Activated naive CD4-positive, alpha-beta T cell treated with anti-CD3 and anti-CD28 coated beads for 36 hours (primary cell): ENCODE measurements at regions not wholly inside any gene's neighbourhood (a gene's known extent, or its start where the extent isn't known, plus 50 kb on each side); places are given as distances from the start of the nearest gene placed in this dataset.

Source experiments
- CTCF ChIA-PET: fragments of 350-600 bp; sonication (Branson Sonifier 250); formaldehyde crosslinking; loops from one replicate; lab custom pipeline; 2021; ENCODE audit warnings: antibody characterized with exemption; lab: Charles Lee
- DNase-seq: peaks from one replicate; pipeline ENCODE4 v3.0.0-alpha.2; 2020
- H3K27ac Mint-ChIP-seq: one replicate; pipeline ENCODE4 v1.8.0; 2021; ENCODE audit warnings: mild to moderate bottlenecking, mixed read lengths
- H3K27me3 Mint-ChIP-seq: one replicate; pipeline ENCODE4 v1.8.0; 2021; ENCODE audit warnings: low read depth, mixed read lengths
- H3K36me3 Mint-ChIP-seq: one replicate; pipeline ENCODE4 v1.8.0; 2021; ENCODE audit warnings: low read depth, mixed read lengths
- H3K4me1 Mint-ChIP-seq: one replicate; pipeline ENCODE4 v1.8.0; 2021; ENCODE audit warnings: low read depth, mixed read lengths
- H3K4me3 Mint-ChIP-seq: one replicate; pipeline ENCODE4 v1.8.0; 2021; ENCODE audit warnings: mild to moderate bottlenecking, moderate library complexity, mixed read lengths
- H3K9me3 Mint-ChIP-seq: one replicate; pipeline ENCODE4 v1.8.0; 2021; ENCODE audit warnings: mixed read lengths
- intact Hi-C: fragments of 100-400 bp; cut with micrococcal nuclease; formaldehyde crosslinking; loops from one replicate; pipeline ENCODE4 v1.15.1; 2023

- Mint-ChIP-seq H3K9me3 (no peaks in the 10 kb centered on the region), H3K4me3 (no peak overlapping the region), H3K4me1 (no peaks in the 10 kb centered on the region), H3K36me3 (no peaks in the 10 kb centered on the region), H3K27ac (no peak overlapping the region), H3K27me3 (peaks cover 4% of the 10 kb centered on the region)
- intact Hi-C loops: no loop called here
- no peak for DNase-seq
- CTCF ChIA-PET: no interaction called here
These were observed 74.3 kb upstream of the SALL3 start for GRCh38 chr18:78905334-78905733.

GRCh38 chr18:78906066-78906465, 73.6 kb upstream of the SALL3 start:
- Mint-ChIP-seq H3K4me1 (no peaks in the 10 kb centered on the region), H3K27me3 (peaks cover 4% of the 10 kb centered on the region), H3K36me3 (no peaks in the 10 kb centered on the region), H3K9me3 (no peaks in the 10 kb centered on the region), H3K27ac (no peak overlapping the region), H3K4me3 (no peak overlapping the region)
- DNase-seq: no peak
- intact Hi-C loops: no loop called here
- CTCF ChIA-PET: no interaction called here

GRCh38 chr18:78908462-78909260, 71.0 kb upstream of the SALL3 start:
- Mint-ChIP-seq H3K4me1 (no peaks in the 10 kb centered on the region), H3K4me3 (no peak overlapping the region), H3K27ac (no peak overlapping the region), H3K9me3 (no peaks in the 10 kb centered on the region), H3K36me3 (no peaks in the 10 kb centered on the region), H3K27me3 (no peaks in the 10 kb centered on the region)
- DNase-seq: no peak
- CTCF ChIA-PET: interaction anchor here (0.8 kb wide), 1 partner anchor 9 kb away, joined by 3 read pairs; no protein-coding TSS in a partner anchor
- intact Hi-C loops: no loop called here

- no peak overlapping the region for H3K4me3 Mint-ChIP-seq
- intact Hi-C loops: no loop called here
- CTCF ChIA-PET: interaction anchor here (1.4 kb wide), 1 partner anchor 21 kb away, joined by 3 read pairs; no protein-coding TSS in a partner anchor
- no peaks in the 10 kb centered on the region for H3K4me1 Mint-ChIP-seq
- H3K27me3 Mint-ChIP-seq: peaks cover 3% of the 10 kb centered on the region
- no peaks in the 10 kb centered on the region for H3K9me3 Mint-ChIP-seq
- no peaks in the 10 kb centered on the region for H3K36me3 Mint-ChIP-seq
- no peak for DNase-seq
- H3K27ac Mint-ChIP-seq: no peak overlapping the region
These were observed 67.8 kb upstream of the SALL3 start for GRCh38 chr18:78911751-78912283.

- Mint-ChIP-seq H3K36me3 (no peaks in the 10 kb centered on the region), H3K27me3 (peaks cover 3% of the 10 kb centered on the region), H3K4me3 (no peak overlapping the region), H3K9me3 (peaks cover 3% of the 10 kb centered on the region), H3K4me1 (no peaks in the 10 kb centered on the region), H3K27ac (no peak overlapping the region)
- intact Hi-C loops: no loop called here
- no peak for DNase-seq
- CTCF ChIA-PET: no interaction called here
These were observed 67.3 kb upstream of the SALL3 start for GRCh38 chr18:78912336-78912735.

GRCh38 chr18:78912844-78913243, 66.8 kb upstream of the SALL3 start:
- Mint-ChIP-seq H3K9me3 (peaks cover 4% of the 10 kb centered on the region), H3K27me3 (peaks cover 3% of the 10 kb centered on the region), H3K27ac (no peak overlapping the region), H3K4me1 (no peaks in the 10 kb centered on the region), H3K4me3 (no peak overlapping the region), H3K36me3 (no peaks in the 10 kb centered on the region)
- no peak for DNase-seq
- CTCF ChIA-PET: no interaction called here
- intact Hi-C loops: no loop called here

- peaks cover 3% of the 10 kb centered on the region for H3K27me3 Mint-ChIP-seq
- H3K4me1 Mint-ChIP-seq: no peaks in the 10 kb centered on the region
- no peaks in the 10 kb centered on the region for H3K36me3 Mint-ChIP-seq
- DNase-seq: no peak
- H3K9me3 Mint-ChIP-seq: peaks cover 4% of the 10 kb centered on the region
- intact Hi-C loops: no loop called here
- CTCF ChIA-PET: no interaction called here
- no peak overlapping the region for H3K4me3 Mint-ChIP-seq
- H3K27ac Mint-ChIP-seq: no peak overlapping the region
These were observed 66.2 kb upstream of the SALL3 start for GRCh38 chr18:78913395-78913794.

- Mint-ChIP-seq H3K36me3 (no peaks in the 10 kb centered on the region), H3K27me3 (peaks cover 3% of the 10 kb centered on the region), H3K4me1 (no peaks in the 10 kb centered on the region), H3K4me3 (no peak overlapping the region), H3K27ac (no peak overlapping the region), H3K9me3 (peaks cover 4% of the 10 kb centered on the region)
- DNase-seq: no peak
- intact Hi-C loops: no loop called here
- CTCF ChIA-PET: no interaction called here
These were observed 65.8 kb upstream of the SALL3 start for GRCh38 chr18:78913830-78914231.

- Mint-ChIP-seq H3K36me3 (no peaks in the 10 kb centered on the region), H3K4me3 (no peak overlapping the region), H3K27me3 (peaks cover 3% of the 10 kb centered on the region), H3K27ac (no peak overlapping the region), H3K4me1 (no peaks in the 10 kb centered on the region), H3K9me3 (peaks cover 4% of the 10 kb centered on the region)
- DNase-seq: no peak
- CTCF ChIA-PET: no interaction called here
- intact Hi-C loops: no loop called here
These were observed 65.2 kb upstream of the SALL3 start for GRCh38 chr18:78914249-78914935.

GRCh38 chr18:78915446-78916008, 64.1 kb upstream of the SALL3 start:
- intact Hi-C loops: no loop called here
- Mint-ChIP-seq H3K4me1 (no peaks in the 10 kb centered on the region), H3K27ac (no peak overlapping the region), H3K4me3 (no peak overlapping the region), H3K27me3 (peaks cover 3% of the 10 kb centered on the region), H3K9me3 (peaks cover 4% of the 10 kb centered on the region), H3K36me3 (no peaks in the 10 kb centered on the region)
- DNase-seq: no peak
- CTCF ChIA-PET: no interaction called here

GRCh38 chr18:78918707-78919106, 60.9 kb upstream of the SALL3 start:
- no peak overlapping the region for H3K27ac Mint-ChIP-seq
- H3K36me3 Mint-ChIP-seq: no peaks in the 10 kb centered on the region

GRCh38 chr18:78919956-78920355, 59.7 kb upstream of the SALL3 start:
- Mint-ChIP-seq H3K9me3 (peaks cover 4% of the 10 kb centered on the region), H3K27me3 (no peaks in the 10 kb centered on the region), H3K27ac (no peak overlapping the region), H3K4me1 (no peaks in the 10 kb centered on the region), H3K36me3 (no peaks in the 10 kb centered on the region), H3K4me3 (no peak overlapping the region)
- intact Hi-C loops: no loop called here
- CTCF ChIA-PET: no interaction called here
- DNase-seq: no peak

More at GRCh38 chr18:78918707-78919106, 60.9 kb upstream of the SALL3 start:
- Mint-ChIP-seq H3K4me1 (no peaks in the 10 kb centered on the region), H3K27me3 (peaks cover 3% of the 10 kb centered on the region), H3K9me3 (peaks cover 4% of the 10 kb centered on the region), H3K4me3 (no peak overlapping the region)
- CTCF ChIA-PET: no interaction called here
- intact Hi-C loops: no loop called here
- DNase-seq: no peak
